Kidney (tissue), 13 donors: ENCODE measurements at regions not wholly inside any gene's neighbourhood (a gene's known extent, or its start where the extent isn't known, plus 50 kb on each side); places are given as distances from the start of the nearest gene placed in this dataset.

Experiments used
- DNase-seq, 5 donors: peaks; one replicate each; pipeline ENCODE4 v3.0.0-alpha.2; 2013 to 2020
- FAIRE-seq: peaks from 2 replicates; lab custom pipeline; 2012; peaks lifted over from hg19 to GRCh38; lab: Jason Lieb, UNC
- H3K27ac ChIP-seq, 2 donors: one replicate each; pipeline ENCODE4 v1.7.0; 2013; ENCODE audit warnings: low read depth in 2 of 2, low read length in 2 of 2, inconsistent platforms in 1 of 2
- H3K27me3 ChIP-seq: one replicate; pipeline ENCODE4 v1.7.1; 2013; ENCODE audit warnings: low read length, inconsistent platforms; ENCODE audit not compliant: control insufficient read depth, insufficient read depth
- H3K36me3 ChIP-seq, 3 donors: one replicate each; pipeline versions ENCODE4 v1.7.0 to v1.7.1; 2013; ENCODE audit warnings: low read length in 3 of 3, control low read depth in 1 of 3, inconsistent platforms in 1 of 3; ENCODE audit not compliant: insufficient read depth in 3 of 3, control insufficient read depth in 2 of 3
- H3K4me1 ChIP-seq, 3 donors: one replicate each; pipeline versions ENCODE4 v1.7.0 to v1.7.1; 2013; ENCODE audit warnings: low read length in 3 of 3, inconsistent platforms in 1 of 3, low read depth in 1 of 3; ENCODE audit not compliant: control insufficient read depth in 2 of 3, insufficient read depth in 2 of 3
- H3K4me3 ChIP-seq, 3 donors: one replicate each; pipeline versions ENCODE4 v1.7.0 to v1.8.1; 2013; ENCODE audit warnings: low read length in 3 of 3, control low read depth in 1 of 3, inconsistent platforms in 1 of 3
- H3K9ac ChIP-seq, 3 donors: one replicate each; pipeline versions ENCODE4 v1.7.0 to v1.7.1; 2013; ENCODE audit warnings: low read length in 3 of 3, control low read depth in 1 of 3, inconsistent platforms in 1 of 3
- H3K9me3 ChIP-seq, 3 donors: one replicate each; pipeline versions ENCODE4 v1.7.0 to v1.7.1; 2013; ENCODE audit warnings: low read length in 3 of 3, control low read depth in 1 of 3, inconsistent platforms in 1 of 3; ENCODE audit not compliant: control insufficient read depth in 2 of 3, insufficient read depth in 1 of 3
- CTCF ChIP-seq: IDR thresholded peaks from 3 replicates; pipeline ENCODE4 v1.5.1; 2012; ENCODE audit warnings: mild to moderate bottlenecking, moderate library complexity, borderline replicate concordance; ENCODE audit not compliant: insufficient read depth; ENCODE audit errors: extremely low read depth
- intact Hi-C: fragments of 100-400 bp; cut with DNase I; formaldehyde crosslinking; loops from one replicate; pipeline ENCODE4 v1.11.1; 2022
- donor health status: control.
- donor health status: control.
- donor health status: control.
- donor health status: control.
- donor health status: control.
- donor health status: DM: yes; HTN: yes; CAD: no.
- donor health status: Normal renal cell carcinoma (clear cell type).

DNA sequence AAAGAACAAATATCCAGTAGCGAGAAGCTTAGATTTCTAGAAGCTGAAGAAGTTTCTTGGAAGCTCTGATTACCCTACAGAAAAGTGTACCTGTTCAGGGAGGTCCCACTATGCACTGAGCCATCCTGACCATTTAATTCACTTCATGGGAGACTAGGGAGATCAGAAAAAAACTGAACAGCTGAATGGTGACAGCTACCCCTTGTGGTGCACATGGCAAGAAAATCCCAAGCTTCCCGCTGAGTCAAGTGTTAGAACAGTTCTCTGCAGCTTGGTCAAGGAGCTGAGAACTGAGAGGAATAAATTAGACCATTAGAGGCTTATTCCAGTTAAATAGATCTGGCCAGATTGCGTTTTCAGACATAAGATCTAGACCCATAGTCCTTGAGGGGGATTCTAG lies 197.2 kb upstream of the VEPH1 start:
- Histone ChIP-seq H3K27me3 (no peaks in the 10 kb centered on the region), H3K9ac (no peak overlapping the region), H3K4me3 (no peak overlapping the region), H3K4me1 (no peaks in the 10 kb centered on the region), H3K27ac (no peak overlapping the region), H3K9me3 (no peaks in the 10 kb centered on the region), H3K36me3 (no peaks in the 10 kb centered on the region)
- no peak for TF ChIP-seq CTCF
- FAIRE-seq (no peak), DNase-seq (no peak)
- intact Hi-C loops: no loop called here

- H3K4me3 ChIP-seq: no peak overlapping the region
- FAIRE-seq (no peak), DNase-seq (no peak)
- H3K27ac ChIP-seq: no peak overlapping the region
- H3K9ac ChIP-seq: no peak overlapping the region
- H3K36me3 ChIP-seq: no peaks in the 10 kb centered on the region
- H3K4me1 ChIP-seq: no peaks in the 10 kb centered on the region
- no peak for TF ChIP-seq CTCF
- H3K9me3 ChIP-seq: no peaks in the 10 kb centered on the region
- H3K27me3 ChIP-seq: no peaks in the 10 kb centered on the region
- intact Hi-C loops: no loop called here
These were observed 192.4 kb upstream of the VEPH1 start for GRCh38 chr3:157695586-157695985.

- intact Hi-C loops: no loop called here
- no peaks in the 10 kb centered on the region for H3K27me3 ChIP-seq
- FAIRE-seq: no peak
These were observed 191.9 kb upstream of the VEPH1 start for GRCh38 chr3:157695103-157695502.

More at GRCh38 chr3:157695103-157695502, 191.9 kb upstream of the VEPH1 start:
- no peaks in the 10 kb centered on the region for H3K36me3 ChIP-seq
- H3K9me3 ChIP-seq: no peaks in the 10 kb centered on the region
- H3K27ac ChIP-seq: no peak overlapping the region
- H3K4me1 ChIP-seq: no peaks in the 10 kb centered on the region
- H3K9ac ChIP-seq: no peak overlapping the region
- no peak for DNase-seq
- H3K4me3 ChIP-seq: no peak overlapping the region
- TF ChIP-seq CTCF: no peak
